ENCODE measurements at regions not wholly inside any gene's neighbourhood (a gene's known extent, or its start where the extent isn't known, plus 50 kb on each side); places are given as distances from the start of the nearest gene placed in this dataset.

DNA sequence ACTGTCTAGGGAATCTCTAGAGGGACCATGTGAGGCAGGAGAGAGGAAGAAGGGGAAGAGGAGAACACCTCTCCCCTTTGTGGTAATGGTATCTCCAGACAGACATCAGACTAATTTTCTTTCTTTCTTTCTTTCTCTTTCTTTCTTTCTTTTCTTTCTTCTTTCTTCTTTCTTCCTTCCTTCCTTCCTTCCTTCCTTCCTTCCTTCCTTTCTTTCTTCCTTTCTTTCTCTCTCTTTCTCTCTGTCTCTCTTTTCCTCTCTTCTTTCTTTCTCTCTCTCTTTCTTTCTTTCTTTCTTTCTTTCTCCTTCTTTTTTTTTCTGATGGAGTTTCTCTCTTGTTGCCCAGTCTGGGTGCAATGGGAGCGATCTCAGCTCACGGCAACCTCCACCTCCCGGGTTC is 73.2 kb upstream of the PAX2 start:
- no peaks in the 10 kb centered on the region for H3K27me3 ChIP-seq
- no peaks in the 10 kb centered on the region for H3K36me3 ChIP-seq (ENCODE audit: low read depth, missing control alignments)
- H3K9me3 ChIP-seq, result no peaks in the 10 kb centered on the region
- H3K4me1 ChIP-seq, result no peaks in the 10 kb centered on the region
- H3K4me3 ChIP-seq, result no peak overlapping the region
- no peak for DNase-seq
- intact Hi-C loops (cut with DNase I; ENCODE audit: low total_unique reads), result no loop called here
- whole genome bisulfite sequencing, 2 donors, result 88 to 92% methylated on average over 3 of the region's 3 CpGs
- no peak overlapping the region for H3K27ac ChIP-seq
- TF ChIP-seq POLR2A (IDR thresholded peaks at IDR 0.05) (no peak), CTCF (IDR thresholded peaks at IDR 0.05) (no peak)

GRCh38 chr10:100677290-100677945 is 68.0 kb upstream of the PAX2 start:
- Histone ChIP-seq H3K4me3 (no peak overlapping the region), H3K27ac (no peak overlapping the region), H3K27me3 (no peaks in the 10 kb centered on the region), H3K4me1 (no peaks in the 10 kb centered on the region), H3K36me3 (ENCODE audit: low read depth, missing control alignments) (no peaks in the 10 kb centered on the region), H3K9me3 (no peaks in the 10 kb centered on the region)
- intact Hi-C loops (cut with DNase I; ENCODE audit: low total_unique reads), result no loop called here
- TF ChIP-seq CTCF (IDR thresholded peaks at IDR 0.05) (no peak), POLR2A (IDR thresholded peaks at IDR 0.05) (no peak)
- WGBS, 2 donors, result 76 to 85% methylated on average over 6 of the region's 6 CpGs
- no peak for DNase-seq

DNA sequence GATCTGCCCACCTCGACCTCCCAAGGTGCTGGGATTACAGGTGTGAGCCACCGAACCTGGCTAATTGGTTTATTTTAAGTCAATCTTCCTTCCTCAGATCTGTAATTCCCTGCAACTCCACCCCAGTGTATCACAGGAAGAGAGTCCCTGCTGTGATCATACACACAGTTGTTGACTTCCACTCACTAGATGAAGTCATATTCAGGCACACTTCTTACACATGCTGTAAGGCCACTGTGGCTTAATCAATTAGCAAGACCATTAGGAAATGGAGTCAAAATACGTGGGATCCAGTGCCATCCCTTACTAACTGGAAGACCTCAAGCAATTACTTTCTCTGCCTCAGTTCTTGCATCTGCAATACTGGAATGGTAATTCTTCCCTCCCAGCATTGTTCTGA is 66.1 kb upstream of the PAX2 start:
- intact Hi-C loops (cut with DNase I; ENCODE audit: low total_unique reads), result no loop called here
- H3K27ac ChIP-seq, result no peak overlapping the region
- TF ChIP-seq POLR2A (IDR thresholded peaks at IDR 0.05), result no peak
- TF ChIP-seq CTCF (IDR thresholded peaks at IDR 0.05), result no peak
- no peak for DNase-seq
- no peak overlapping the region for H3K4me3 ChIP-seq
- H3K27me3 ChIP-seq, result no peaks in the 10 kb centered on the region
- H3K9me3 ChIP-seq, result no peaks in the 10 kb centered on the region
- WGBS, 2 donors, result 42 to 44% methylated on average over 3 of the region's 3 CpGs
- H3K36me3 ChIP-seq (ENCODE audit: low read depth, missing control alignments), result no peaks in the 10 kb centered on the region
- H3K4me1 ChIP-seq, result no peaks in the 10 kb centered on the region

GRCh38 chr10:100683004-100683403 is 62.4 kb upstream of the PAX2 start:
- Histone ChIP-seq H3K27me3 (no peaks in the 10 kb centered on the region), H3K4me1 (no peaks in the 10 kb centered on the region), H3K9me3 (no peaks in the 10 kb centered on the region), H3K36me3 (ENCODE audit: low read depth, missing control alignments) (no peaks in the 10 kb centered on the region), H3K27ac (no peak overlapping the region), H3K4me3 (no peak overlapping the region)
- 10 to 29% methylated on average over 1 of the region's 1 CpG for WGBS, 2 donors
- DNase-seq, result no peak
- intact Hi-C loops (cut with DNase I; ENCODE audit: low total_unique reads), result no loop called here
- TF ChIP-seq POLR2A (IDR thresholded peaks at IDR 0.05) (no peak), CTCF (IDR thresholded peaks at IDR 0.05) (no peak)

Data from testis (tissue), 2 donors.